ENCODE measurements at regions not wholly inside any gene's neighbourhood (a gene's known extent, or its start where the extent isn't known, plus 50 kb on each side); places are given as distances from the start of the nearest gene placed in this dataset.

DNA sequence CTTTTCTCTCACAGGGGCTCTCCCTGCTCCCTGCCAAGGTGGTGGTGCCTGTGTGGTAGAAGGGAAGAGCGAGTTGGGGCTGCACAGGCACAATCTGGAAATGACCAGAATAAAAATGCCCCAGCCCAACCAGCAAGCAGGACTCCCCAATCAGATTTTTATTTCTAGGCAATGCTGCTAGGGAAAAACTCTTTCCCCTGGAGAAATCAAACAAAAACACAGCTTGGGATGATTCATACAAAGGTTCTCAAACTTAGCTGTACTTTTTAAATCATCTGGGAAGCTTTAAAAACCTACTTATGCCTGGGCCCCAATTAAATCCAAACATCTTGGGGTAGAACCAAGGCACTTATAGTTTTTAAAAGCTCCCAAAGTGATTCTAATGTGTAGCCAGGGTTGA is 243.2 kb downstream of the HTR7 start:
- intact Hi-C loops (cut with DNase I; ENCODE audit: low total_unique reads), result no loop called here
- no peaks in the 10 kb centered on the region for H3K9me3 ChIP-seq
- TF ChIP-seq POLR2A (IDR thresholded peaks at IDR 0.05), result no peak
- TF ChIP-seq EP300 (IDR thresholded peaks at IDR 0.05), result no peak
- TF ChIP-seq CTCF (IDR thresholded peaks at IDR 0.05), result no peak
- no peak for TF ChIP-seq POLR2AphosphoS5 (IDR thresholded peaks at IDR 0.05)
- H3K36me3 ChIP-seq, result no peaks in the 10 kb centered on the region
- H3K27me3 ChIP-seq, result no peaks in the 10 kb centered on the region
- H3K4me1 ChIP-seq, result no peaks in the 10 kb centered on the region
- H3K4me3 ChIP-seq, result no peak overlapping the region
- WGBS, 5 donors, result 69 to 88% (median 80%) methylated on average over 1 of the region's 1 CpG
- no peak for DNase-seq
- H3K27ac ChIP-seq, result no peak overlapping the region

DNA sequence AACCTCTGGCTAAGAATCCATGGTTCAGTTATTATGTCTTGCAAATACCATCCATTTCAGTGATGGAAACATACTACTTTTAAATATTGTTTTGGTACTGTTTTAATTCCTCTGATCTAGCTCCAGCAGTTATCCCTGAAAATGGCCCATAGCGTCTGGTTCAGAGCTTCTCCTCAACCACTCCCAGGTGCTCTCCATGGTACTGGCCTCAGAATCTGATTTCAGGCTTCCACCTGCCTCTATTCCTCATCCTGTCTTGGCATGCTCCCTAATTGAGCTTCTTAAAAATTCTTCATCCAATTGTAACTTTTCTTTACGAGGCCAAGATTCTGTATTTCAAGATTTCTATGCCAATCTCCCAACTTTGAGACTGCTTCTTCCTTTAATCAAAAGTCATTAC is 236.3 kb downstream of the HTR7 start:
- H3K27me3 ChIP-seq, result no peaks in the 10 kb centered on the region
- DNase-seq, result peak in 1 of 2 donors; percentile 23
- WGBS, 5 donors, result 14 to 28% (median 23%) methylated on average over 2 of the region's 2 CpGs
- H3K36me3 ChIP-seq, result no peaks in the 10 kb centered on the region
- H3K9me3 ChIP-seq, result no peaks in the 10 kb centered on the region
- TF ChIP-seq EP300 (IDR thresholded peaks at IDR 0.05), result no peak
- TF ChIP-seq POLR2A (IDR thresholded peaks at IDR 0.05), result no peak
- no peak for TF ChIP-seq CTCF (IDR thresholded peaks at IDR 0.05)
- TF ChIP-seq POLR2AphosphoS5 (IDR thresholded peaks at IDR 0.05), result no peak
- H3K4me3 ChIP-seq, result no peak overlapping the region
- H3K27ac ChIP-seq, result no peak overlapping the region
- intact Hi-C loops (cut with DNase I; ENCODE audit: low total_unique reads), result no loop called here
- H3K4me1 ChIP-seq, result no peaks in the 10 kb centered on the region

DNA sequence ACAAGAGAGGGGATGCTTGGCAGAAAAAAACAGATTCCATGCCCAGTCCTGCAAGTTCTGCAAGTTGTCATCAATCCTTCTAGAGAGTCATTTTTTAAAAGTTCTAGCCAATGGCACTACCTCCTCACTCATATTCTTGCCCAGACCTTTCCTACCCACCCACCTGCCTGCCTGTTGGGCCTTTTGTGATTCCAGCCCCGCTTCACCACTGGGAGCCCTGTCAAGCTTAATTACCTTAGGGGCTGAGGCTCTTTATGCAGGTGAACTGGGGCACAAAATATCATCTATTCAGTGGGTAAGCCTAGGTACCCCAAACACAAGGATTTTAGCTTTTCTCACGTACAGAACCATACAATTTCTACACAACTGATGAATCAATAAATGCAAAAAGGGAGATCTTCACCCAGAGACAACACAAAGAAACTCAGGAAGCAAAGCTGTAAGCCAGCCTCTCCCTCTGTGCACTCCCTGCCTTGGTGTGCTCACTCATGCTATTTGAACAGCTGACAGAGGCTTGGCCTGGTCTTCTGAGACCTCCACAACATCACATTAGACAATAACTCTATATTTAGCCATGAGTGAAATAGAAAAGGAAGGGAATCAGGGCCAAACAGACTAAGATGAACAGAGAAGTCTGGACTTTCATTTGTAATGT is 222.6 kb downstream of the HTR7 start:
- Histone ChIP-seq H3K4me1 (no peaks in the 10 kb centered on the region), H3K4me3 (no peak overlapping the region), H3K27ac (peak overlapping the region in 1 of 5 donors; percentile 5), H3K27me3 (no peaks in the 10 kb centered on the region), H3K36me3 (no peaks in the 10 kb centered on the region), H3K9me3 (no peaks in the 10 kb centered on the region)
- WGBS, 5 donors, result 33 to 52% (median 49%) methylated on average over 2 of the region's 2 CpGs
- DNase-seq, result peak in 1 of 2 donors; percentile 28
- no peak for TF ChIP-seq POLR2AphosphoS5 (IDR thresholded peaks at IDR 0.05)
- TF ChIP-seq POLR2A (IDR thresholded peaks at IDR 0.05), result no peak
- TF ChIP-seq EP300 (IDR thresholded peaks at IDR 0.05), result no peak
- TF ChIP-seq CTCF (IDR thresholded peaks at IDR 0.05), result no peak
- intact Hi-C loops (cut with DNase I; ENCODE audit: low total_unique reads), result no loop called here

- intact Hi-C loops (cut with DNase I; ENCODE audit: low total_unique reads), result no loop called here
Observed at GRCh38 chr10:90640756-90641155, 217.1 kb downstream of the HTR7 start.

More at GRCh38 chr10:90640756-90641155, 217.1 kb downstream of the HTR7 start:
- H3K27ac ChIP-seq, result peak overlapping the region in 2 of 5 donors; percentile 27 to 69
- H3K36me3 ChIP-seq, result no peaks in the 10 kb centered on the region
- TF ChIP-seq POLR2A (IDR thresholded peaks at IDR 0.05) (no peak), CTCF (IDR thresholded peaks at IDR 0.05) (no peak), POLR2AphosphoS5 (IDR thresholded peaks at IDR 0.05) (no peak)
- peaks cover 0 to 14% (median 4%) of the 10 kb centered on the region in 4 donors for H3K4me1 ChIP-seq
- H3K4me3 ChIP-seq, result no peak overlapping the region
- no peak for DNase-seq
- no peaks in the 10 kb centered on the region for H3K27me3 ChIP-seq
- H3K9me3 ChIP-seq, result no peaks in the 10 kb centered on the region
- 75 to 90% (median 86%) methylated on average over 2 of the region's 2 CpGs for WGBS, 5 donors
